WTC11 (cell line): ENCODE measurements at regions not wholly inside any gene's neighbourhood (a gene's known extent, or its start where the extent isn't known, plus 50 kb on each side); places are given as distances from the start of the nearest gene placed in this dataset.

Source experiments
- ATAC-seq: fragments of 200-7000 bp; cut with Tn5 transposase; 2 replicates; pipeline ENCODE4 v1.10.0; 2021; ENCODE audit warnings: mild to moderate bottlenecking, moderate library complexity
- CTCF ChIA-PET: fragments of 300-600 bp; sonication (Branson Sonifier 250); formaldehyde crosslinking; loops from one replicate; lab custom pipeline; 2021; ENCODE audit warnings: antibody characterized with exemption; lab: Charles Lee
- POLR2A ChIA-PET: fragments of 350-600 bp; sonication (Branson Sonifier 250); formaldehyde crosslinking; loops from one replicate; lab custom pipeline; 2021; ENCODE audit warnings: antibody characterized with exemption; lab: Charles Lee
- DNase-seq: peaks from one replicate; pipeline ENCODE4 v3.0.0; 2021; ENCODE audit warnings: low spot score
- H3K27ac Mint-ChIP-seq: 2 replicates; pipeline ENCODE4 v1.8.0; 2021; ENCODE audit warnings: mixed read lengths
- H3K27me3 Mint-ChIP-seq: 2 replicates; pipeline ENCODE4 v1.8.0; 2021; ENCODE audit warnings: low read depth, mild to moderate bottlenecking, moderate library complexity, mixed read lengths
- H3K36me3 Mint-ChIP-seq: 2 replicates; pipeline ENCODE4 v1.8.0; 2021; ENCODE audit warnings: mixed read lengths
- H3K4me1 Mint-ChIP-seq: 2 replicates; pipeline ENCODE4 v1.8.0; 2022; ENCODE audit warnings: mixed read lengths
- H3K4me3 Mint-ChIP-seq: 2 replicates; pipeline ENCODE4 v1.8.0; 2021; ENCODE audit warnings: mild to moderate bottlenecking, moderate library complexity, mixed read lengths
- H3K9me3 Mint-ChIP-seq: 2 replicates; pipeline ENCODE4 v1.8.0; 2021; ENCODE audit warnings: mixed read lengths
- ARID4B ChIP-seq: sonication (generic); formaldehyde crosslinking; IDR thresholded peaks from 2 replicates; pipeline ENCODE4 v1.8.0; 2023; ENCODE audit warnings: missing genetic modification reagents, mild to moderate bottlenecking, borderline replicate concordance
- ATF3 ChIP-seq: sonication (generic); formaldehyde crosslinking; conservative IDR thresholded peaks from 2 replicates; pipeline ENCODE4 v1.8.1; 2022; ENCODE audit warnings: mild to moderate bottlenecking, missing genetic modification reagents
- HMGA2 ChIP-seq: fragments of 250-450 bp; sonication (Bioruptor Pico); IDR thresholded peaks from 2 replicates; pipeline ENCODE4 v1.4.0; 2021; ENCODE audit warnings: mild to moderate bottlenecking, moderate library complexity
- JAZF1 ChIP-seq: fragments of 250-450 bp; sonication (Bioruptor Pico); IDR thresholded peaks from 2 replicates; pipeline ENCODE4 v1.9.0; 2021; ENCODE audit warnings: moderate library complexity, mild to moderate bottlenecking, inconsistent platforms
- JUN ChIP-seq: sonication (generic); formaldehyde crosslinking; IDR thresholded peaks from 2 replicates; pipeline ENCODE4 v1.8.0; 2023; ENCODE audit warnings: mild to moderate bottlenecking, missing genetic modification reagents
- KAT7 ChIP-seq: sonication (generic); formaldehyde crosslinking; IDR thresholded peaks from 2 replicates; pipeline ENCODE4 v1.8.1; 2023; ENCODE audit warnings: missing genetic modification reagents, mild to moderate bottlenecking, borderline replicate concordance
- MXD4 ChIP-seq: fragments of 250-450 bp; sonication (Bioruptor Pico); IDR thresholded peaks from 2 replicates; pipeline ENCODE4 v1.8.0; 2021; ENCODE audit warnings: mild to moderate bottlenecking, moderate library complexity, borderline replicate concordance
- MYBL2 ChIP-seq: sonication (generic); formaldehyde crosslinking; IDR thresholded peaks from 2 replicates; pipeline ENCODE4 v1.8.1; 2023; ENCODE audit warnings: mild to moderate bottlenecking, moderate library complexity, missing genetic modification reagents
- NR1H2 ChIP-seq: sonication (generic); formaldehyde crosslinking; IDR thresholded peaks from 2 replicates; pipeline ENCODE4 v1.9.0; 2021; ENCODE audit warnings: mild to moderate bottlenecking, moderate library complexity, missing genetic modification reagents
- TEAD1 ChIP-seq: sonication (generic); formaldehyde crosslinking; IDR thresholded peaks from 2 replicates; pipeline ENCODE4 v1.8.0; 2022; ENCODE audit warnings: mild to moderate bottlenecking, missing genetic modification reagents
- ZBTB43 ChIP-seq: sonication (generic); formaldehyde crosslinking; IDR thresholded peaks from 2 replicates; pipeline ENCODE4 v1.8.1; 2023; ENCODE audit warnings: mild to moderate bottlenecking, missing genetic modification reagents
- ZNF219 ChIP-seq: sonication (generic); formaldehyde crosslinking; IDR thresholded peaks from 2 replicates; pipeline ENCODE4 v1.8.0; 2023; ENCODE audit warnings: missing genetic modification reagents, mild to moderate bottlenecking, borderline replicate concordance
- TF ChIP-seq, protein P1 (sequence below): fragments of 250-450 bp; sonication (Bioruptor Pico); IDR thresholded peaks from 2 replicates; pipeline ENCODE4 v2.1.2; 2022; ENCODE audit warnings: mild to moderate bottlenecking, moderate library complexity
- TF ChIP-seq, protein P2 (sequence below): sonication (generic); formaldehyde crosslinking; IDR thresholded peaks from 2 replicates; pipeline ENCODE4 v1.8.0; 2023; ENCODE audit warnings: missing genetic modification reagents
- TF ChIP-seq, protein P3 (sequence below): sonication (generic); formaldehyde crosslinking; IDR thresholded peaks from 2 replicates; pipeline ENCODE4 v1.8.1; 2022; ENCODE audit warnings: missing genetic modification reagents, borderline replicate concordance
- TF ChIP-seq, protein P4 (sequence below): fragments of 250-450 bp; sonication (Bioruptor Pico); IDR thresholded peaks from 2 replicates; pipeline ENCODE4 v1.9.0; 2021; ENCODE audit warnings: mild to moderate bottlenecking, borderline replicate concordance

GRCh38 chr7:51376420-51377092 is 59.9 kb upstream of the COBL start:
- Mint-ChIP-seq H3K9me3 (no peaks in the 10 kb centered on the region), H3K4me1 (peaks cover 2% of the 10 kb centered on the region; the same call in 1 of the 2 replicates), H3K27ac (no peak overlapping the region), H3K36me3 (no peaks in the 10 kb centered on the region), H3K4me3 (no peak overlapping the region), H3K27me3 (no peaks in the 10 kb centered on the region)
- TF ChIP-seq ARID4B (CRISPR knock-in tag) (no peak), KAT7 (CRISPR knock-in tag) (no peak), MXD4 (CRISPR knock-in tag) (no peak), HMGA2 (CRISPR knock-in tag) (no peak), ZBTB43 (CRISPR knock-in tag) (no peak), MYBL2 (CRISPR knock-in tag) (no peak), JAZF1 (CRISPR knock-in tag) (no peak), ATF3 (no peak), NR1H2 (no peak), TEAD1 (CRISPR knock-in tag) (no peak), JUN (no peak), ZNF219 (CRISPR knock-in tag) (no peak)
- TF ChIP-seq, protein P1, sequence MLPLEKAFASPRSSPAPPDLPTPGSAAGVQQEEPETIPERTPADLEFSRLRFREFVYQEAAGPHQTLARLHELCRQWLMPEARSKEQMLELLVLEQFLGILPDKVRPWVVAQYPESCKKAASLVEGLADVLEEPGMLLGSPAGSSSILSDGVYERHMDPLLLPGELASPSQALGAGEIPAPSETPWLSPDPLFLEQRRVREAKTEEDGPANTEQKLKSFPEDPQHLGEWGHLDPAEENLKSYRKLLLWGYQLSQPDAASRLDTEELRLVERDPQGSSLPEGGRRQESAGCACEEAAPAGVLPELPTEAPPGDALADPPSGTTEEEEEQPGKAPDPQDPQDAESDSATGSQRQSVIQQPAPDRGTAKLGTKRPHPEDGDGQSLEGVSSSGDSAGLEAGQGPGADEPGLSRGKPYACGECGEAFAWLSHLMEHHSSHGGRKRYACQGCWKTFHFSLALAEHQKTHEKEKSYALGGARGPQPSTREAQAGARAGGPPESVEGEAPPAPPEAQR (CRISPR knock-in tag) = no peak
- TF ChIP-seq, protein P2, sequence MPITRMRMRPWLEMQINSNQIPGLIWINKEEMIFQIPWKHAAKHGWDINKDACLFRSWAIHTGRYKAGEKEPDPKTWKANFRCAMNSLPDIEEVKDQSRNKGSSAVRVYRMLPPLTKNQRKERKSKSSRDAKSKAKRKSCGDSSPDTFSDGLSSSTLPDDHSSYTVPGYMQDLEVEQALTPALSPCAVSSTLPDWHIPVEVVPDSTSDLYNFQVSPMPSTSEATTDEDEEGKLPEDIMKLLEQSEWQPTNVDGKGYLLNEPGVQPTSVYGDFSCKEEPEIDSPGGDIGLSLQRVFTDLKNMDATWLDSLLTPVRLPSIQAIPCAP (CRISPR knock-in tag) = no peak
- TF ChIP-seq, protein P3, sequence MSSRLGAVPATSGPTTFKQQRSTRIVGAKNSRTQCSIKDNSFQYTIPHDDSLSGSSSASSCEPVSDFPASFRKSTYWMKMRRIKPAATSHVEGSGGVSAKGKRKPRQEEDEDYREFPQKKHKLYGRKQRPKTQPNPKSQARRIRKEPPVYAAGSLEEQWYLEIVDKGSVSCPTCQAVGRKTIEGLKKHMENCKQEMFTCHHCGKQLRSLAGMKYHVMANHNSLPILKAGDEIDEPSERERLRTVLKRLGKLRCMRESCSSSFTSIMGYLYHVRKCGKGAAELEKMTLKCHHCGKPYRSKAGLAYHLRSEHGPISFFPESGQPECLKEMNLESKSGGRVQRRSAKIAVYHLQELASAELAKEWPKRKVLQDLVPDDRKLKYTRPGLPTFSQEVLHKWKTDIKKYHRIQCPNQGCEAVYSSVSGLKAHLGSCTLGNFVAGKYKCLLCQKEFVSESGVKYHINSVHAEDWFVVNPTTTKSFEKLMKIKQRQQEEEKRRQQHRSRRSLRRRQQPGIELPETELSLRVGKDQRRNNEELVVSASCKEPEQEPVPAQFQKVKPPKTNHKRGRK (CRISPR knock-in tag) = no peak
- TF ChIP-seq, protein P4, sequence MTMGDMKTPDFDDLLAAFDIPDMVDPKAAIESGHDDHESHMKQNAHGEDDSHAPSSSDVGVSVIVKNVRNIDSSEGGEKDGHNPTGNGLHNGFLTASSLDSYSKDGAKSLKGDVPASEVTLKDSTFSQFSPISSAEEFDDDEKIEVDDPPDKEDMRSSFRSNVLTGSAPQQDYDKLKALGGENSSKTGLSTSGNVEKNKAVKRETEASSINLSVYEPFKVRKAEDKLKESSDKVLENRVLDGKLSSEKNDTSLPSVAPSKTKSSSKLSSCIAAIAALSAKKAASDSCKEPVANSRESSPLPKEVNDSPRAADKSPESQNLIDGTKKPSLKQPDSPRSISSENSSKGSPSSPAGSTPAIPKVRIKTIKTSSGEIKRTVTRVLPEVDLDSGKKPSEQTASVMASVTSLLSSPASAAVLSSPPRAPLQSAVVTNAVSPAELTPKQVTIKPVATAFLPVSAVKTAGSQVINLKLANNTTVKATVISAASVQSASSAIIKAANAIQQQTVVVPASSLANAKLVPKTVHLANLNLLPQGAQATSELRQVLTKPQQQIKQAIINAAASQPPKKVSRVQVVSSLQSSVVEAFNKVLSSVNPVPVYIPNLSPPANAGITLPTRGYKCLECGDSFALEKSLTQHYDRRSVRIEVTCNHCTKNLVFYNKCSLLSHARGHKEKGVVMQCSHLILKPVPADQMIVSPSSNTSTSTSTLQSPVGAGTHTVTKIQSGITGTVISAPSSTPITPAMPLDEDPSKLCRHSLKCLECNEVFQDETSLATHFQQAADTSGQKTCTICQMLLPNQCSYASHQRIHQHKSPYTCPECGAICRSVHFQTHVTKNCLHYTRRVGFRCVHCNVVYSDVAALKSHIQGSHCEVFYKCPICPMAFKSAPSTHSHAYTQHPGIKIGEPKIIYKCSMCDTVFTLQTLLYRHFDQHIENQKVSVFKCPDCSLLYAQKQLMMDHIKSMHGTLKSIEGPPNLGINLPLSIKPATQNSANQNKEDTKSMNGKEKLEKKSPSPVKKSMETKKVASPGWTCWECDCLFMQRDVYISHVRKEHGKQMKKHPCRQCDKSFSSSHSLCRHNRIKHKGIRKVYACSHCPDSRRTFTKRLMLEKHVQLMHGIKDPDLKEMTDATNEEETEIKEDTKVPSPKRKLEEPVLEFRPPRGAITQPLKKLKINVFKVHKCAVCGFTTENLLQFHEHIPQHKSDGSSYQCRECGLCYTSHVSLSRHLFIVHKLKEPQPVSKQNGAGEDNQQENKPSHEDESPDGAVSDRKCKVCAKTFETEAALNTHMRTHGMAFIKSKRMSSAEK = no peak
- ChIA-PET POLR2A (interaction anchor here (0.6 kb wide), 1 partner anchor 777 kb away, joined by 5 read pairs; no protein-coding TSS in a partner anchor), CTCF (interaction anchor here (0.6 to 2.2 kb wide), 7 partner anchors 10 to 1139 kb away, joined by 4 to 18 read pairs (median 7); no protein-coding TSS in a partner anchor)
- ATAC-seq (no peak), DNase-seq (no peak)
